Germinal center (tissue), 1 donor: ENCODE measurements at regions not wholly inside any gene's neighbourhood (a gene's known extent, or its start where the extent isn't known, plus 50 kb on each side); places are given as distances from the start of the nearest gene placed in this dataset.

Source experiments
- DNase-seq: peaks from one replicate; pipeline ENCODE4 v3.0.0; 2012; ENCODE audit warnings: mixed read lengths, low spot score

DNA sequence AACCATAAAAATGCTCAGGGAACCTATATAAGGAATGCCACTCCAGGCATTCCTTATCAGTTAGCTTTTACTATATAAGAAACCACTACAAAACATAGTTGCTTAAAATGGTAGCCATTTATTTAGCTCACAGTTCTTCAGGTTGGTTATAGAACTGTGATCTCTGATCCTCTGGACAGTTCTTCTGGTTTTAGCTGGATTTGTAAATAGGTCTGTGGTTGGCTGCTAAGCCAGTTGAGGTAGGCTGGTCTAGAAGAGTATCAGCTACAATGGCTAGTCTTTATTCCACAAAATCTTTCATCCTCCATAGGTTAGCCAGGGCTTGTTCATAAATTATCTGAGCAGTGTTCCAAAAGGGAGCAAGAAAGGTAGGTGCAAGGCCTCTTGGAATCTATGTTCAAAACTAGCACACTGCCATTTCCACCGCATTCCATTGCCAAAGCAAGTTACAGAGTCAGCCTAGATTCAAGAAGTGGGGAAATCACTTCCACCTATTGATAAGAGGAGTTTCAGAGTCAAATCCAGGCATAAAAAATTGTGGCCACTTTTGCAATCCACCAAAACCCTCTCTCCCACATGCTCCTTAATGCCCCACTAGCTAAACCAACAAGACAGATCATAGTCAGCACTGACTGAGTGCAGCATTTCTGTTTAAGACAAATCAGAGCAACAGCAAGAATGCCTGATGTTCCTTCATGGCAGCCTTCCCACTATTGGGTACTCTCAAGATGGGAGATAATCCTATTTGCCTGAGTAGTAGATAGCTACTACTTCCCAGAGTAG is 146.4 kb downstream of the IRS1 start:
- DNase-seq: no peak

DNA sequence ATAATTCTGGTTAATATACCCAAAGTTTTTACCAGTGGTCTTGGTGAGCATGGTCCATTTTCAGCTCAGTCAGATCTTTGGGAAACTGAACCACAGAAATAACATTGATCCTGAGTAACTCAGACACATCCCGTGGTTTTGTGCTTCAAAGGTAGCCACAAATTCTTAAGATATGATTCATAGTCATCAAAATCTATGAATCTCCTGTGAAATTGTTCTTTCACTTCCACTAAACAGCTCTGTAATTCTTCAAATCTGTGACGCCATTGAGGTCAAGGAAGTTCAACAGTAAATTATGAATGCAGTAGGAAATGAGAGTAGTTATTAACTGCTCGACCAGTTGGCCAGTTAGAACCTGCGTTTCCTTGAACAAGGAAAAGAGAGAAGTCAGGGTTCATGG is 147.3 kb downstream of the IRS1 start:
- DNase-seq: no peak

GRCh38 chr2:226649871-226650660 is 149.6 kb downstream of the IRS1 start:
- DNase-seq: no peak

GRCh38 chr2:226649201-226649600 is 150.4 kb downstream of the IRS1 start:
- DNase-seq: no peak

DNA sequence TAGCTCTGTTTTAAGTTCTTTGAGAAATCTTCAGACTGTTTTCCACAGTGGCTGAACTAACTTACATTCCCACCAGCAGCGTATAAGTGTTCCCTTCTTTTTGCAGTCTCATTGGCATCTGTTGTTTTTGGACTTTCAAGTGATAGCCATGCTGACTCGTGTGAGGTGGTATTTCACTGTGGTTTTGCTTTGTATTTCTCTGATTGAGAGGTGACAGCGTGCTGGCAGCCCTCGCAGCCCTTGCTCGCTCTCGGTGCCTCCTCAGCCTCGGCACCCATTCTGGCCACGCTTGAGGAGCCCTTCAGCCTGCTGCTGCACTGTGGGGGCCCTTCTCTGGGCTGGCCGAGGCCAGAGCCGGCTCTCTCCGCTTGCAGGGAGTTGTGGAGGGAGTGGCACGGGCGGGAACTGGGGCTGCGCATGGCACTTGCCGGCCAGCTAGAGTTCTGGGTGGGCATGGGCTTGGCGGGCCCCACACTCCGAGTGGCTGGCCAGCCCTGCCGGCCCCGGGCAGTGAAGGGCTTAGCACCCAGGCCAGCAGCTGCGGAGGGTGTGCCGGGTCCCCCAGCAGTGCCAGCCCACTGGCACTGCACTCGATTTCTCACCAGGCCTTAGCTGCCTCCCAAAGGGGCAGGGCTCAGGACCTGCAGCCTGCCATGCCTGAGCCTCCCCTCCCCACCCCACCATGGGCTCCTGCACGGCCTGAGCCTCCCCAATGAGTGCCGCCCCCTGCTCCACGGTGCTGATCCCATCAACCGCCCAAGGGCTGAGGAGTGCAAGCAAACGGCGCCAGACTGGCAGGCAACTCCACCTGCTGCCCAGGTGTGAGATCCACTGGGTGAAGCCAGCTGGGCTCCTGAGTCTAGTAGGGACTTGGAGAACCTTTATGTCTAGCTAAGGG is 151.8 kb downstream of the IRS1 start:
- no peak for DNase-seq

DNA sequence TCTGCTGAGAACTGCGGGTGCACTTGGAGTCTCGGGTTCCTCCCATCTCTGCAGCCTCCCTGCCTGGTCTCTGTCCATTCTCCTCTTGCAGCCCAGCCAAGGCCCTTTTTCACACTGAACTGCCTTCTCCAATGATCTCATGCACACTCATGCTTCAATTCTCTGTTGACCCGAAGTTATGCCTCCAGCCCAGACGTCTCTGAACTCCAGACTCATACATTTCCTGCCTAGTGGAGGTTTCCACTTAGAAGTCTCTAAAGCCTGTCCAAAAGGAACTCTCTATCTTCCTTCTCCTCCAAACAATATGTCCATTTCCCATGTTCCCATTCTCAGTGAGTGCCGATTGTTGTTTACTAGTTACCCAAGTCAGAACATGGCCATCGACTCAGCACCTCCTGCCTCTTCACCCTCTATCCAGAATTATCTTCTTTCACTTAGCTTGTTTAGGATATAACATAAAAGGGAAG is 155.2 kb downstream of the IRS1 start:
- no peak for DNase-seq

- no peak for DNase-seq
Measured at GRCh38 chr2:226643946-226644282, 155.7 kb downstream of the IRS1 start.

- no peak for DNase-seq
Measured at GRCh38 chr2:226643030-226643945, 156.3 kb downstream of the IRS1 start.

GRCh38 chr2:226641008-226641407 is 158.6 kb downstream of the IRS1 start:
- no peak for DNase-seq

- DNase-seq: no peak
Measured at GRCh38 chr2:226640501-226640900, 159.1 kb downstream of the IRS1 start.

- DNase-seq: no peak
Measured at GRCh38 chr2:226639550-226639949, 160.1 kb downstream of the IRS1 start.

- no peak for DNase-seq
Measured at GRCh38 chr2:226638576-226638975, 161.0 kb downstream of the IRS1 start.

- no peak for DNase-seq
Measured at GRCh38 chr2:226637383-226637782, 162.2 kb downstream of the IRS1 start.

DNA sequence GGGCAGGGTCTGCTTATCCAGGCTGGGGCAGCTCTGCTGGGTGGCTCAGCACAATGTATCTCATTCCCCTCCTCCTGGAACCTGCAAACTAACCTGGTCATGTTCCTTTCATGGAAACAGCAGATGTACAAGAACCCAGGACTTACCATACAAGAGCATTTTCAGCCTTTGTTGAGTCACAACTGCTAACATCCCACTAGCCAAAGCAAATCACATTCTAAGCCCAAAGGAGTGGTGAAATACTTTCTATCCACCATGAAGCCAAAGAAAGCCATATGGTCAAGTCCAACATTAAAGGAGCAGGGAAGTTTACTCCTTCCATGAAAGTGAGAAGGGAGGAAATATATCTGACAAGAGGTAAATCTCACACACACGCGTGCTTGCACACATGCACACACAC is 163.0 kb downstream of the IRS1 start:
- no peak for DNase-seq

DNA sequence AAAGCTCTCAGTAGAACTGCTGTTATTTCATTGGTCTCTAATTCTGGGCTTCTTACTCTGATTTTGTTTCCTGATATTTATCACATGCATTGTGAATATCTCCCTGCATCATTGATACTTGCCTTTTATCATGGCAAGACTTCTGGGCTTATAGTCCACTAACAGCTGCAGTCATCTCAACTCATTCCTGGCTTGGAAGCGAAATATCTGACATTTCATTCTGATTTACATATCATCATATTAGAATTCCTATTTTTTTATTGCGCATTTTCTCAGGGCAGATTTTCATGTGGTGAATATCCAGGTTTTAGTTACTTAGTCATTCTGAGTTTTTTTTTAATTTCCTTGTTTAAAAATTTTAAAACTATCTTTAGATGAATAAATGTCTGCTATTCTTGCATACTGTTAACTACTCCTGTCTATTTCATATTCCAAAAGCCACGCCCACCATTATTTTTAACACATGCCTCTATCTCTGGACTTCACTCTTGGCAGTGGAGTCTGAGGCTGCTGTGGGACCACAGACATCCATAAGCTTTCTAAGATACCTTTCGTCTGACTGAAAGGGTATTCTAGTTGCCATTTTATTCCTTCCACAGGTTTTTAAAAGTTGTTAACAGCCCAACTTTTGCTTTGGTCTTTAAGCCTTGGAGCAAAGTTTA is 164.5 kb downstream of the IRS1 start:
- DNase-seq: no peak

- DNase-seq: no peak
Measured at GRCh38 chr2:226631671-226632070, 167.9 kb downstream of the IRS1 start.

GRCh38 chr2:226631187-226631586 is 168.4 kb downstream of the IRS1 start:
- no peak for DNase-seq

DNA sequence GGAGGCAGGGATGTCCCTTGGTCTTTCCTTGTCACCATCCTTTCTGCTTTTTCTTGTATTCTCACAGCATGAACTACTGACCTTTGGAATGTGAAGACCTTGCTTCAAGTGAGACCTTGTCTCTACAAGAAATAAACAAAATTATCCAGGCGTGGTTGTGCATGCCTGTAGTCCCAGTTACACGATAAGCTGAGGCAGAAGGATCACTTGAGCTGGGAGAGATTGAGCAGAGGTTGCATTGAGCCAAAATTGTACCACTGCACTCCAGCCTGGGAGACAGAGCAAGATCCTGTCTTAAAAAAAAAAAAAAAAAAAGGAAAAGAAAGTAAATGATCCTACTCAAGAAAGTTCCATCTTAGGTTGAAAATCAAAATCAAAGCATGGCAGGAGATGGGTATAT is 173.7 kb downstream of the IRS1 start:
- no peak for DNase-seq

GRCh38 chr2:226623587-226624368 is 175.8 kb downstream of the IRS1 start:
- no peak for DNase-seq

- no peak for DNase-seq
Measured at GRCh38 chr2:226622484-226622883, 177.1 kb downstream of the IRS1 start.
